ENCODE measurements at regions not wholly inside any gene's neighbourhood (a gene's known extent, or its start where the extent isn't known, plus 50 kb on each side); places are given as distances from the start of the nearest gene placed in this dataset.

DNA sequence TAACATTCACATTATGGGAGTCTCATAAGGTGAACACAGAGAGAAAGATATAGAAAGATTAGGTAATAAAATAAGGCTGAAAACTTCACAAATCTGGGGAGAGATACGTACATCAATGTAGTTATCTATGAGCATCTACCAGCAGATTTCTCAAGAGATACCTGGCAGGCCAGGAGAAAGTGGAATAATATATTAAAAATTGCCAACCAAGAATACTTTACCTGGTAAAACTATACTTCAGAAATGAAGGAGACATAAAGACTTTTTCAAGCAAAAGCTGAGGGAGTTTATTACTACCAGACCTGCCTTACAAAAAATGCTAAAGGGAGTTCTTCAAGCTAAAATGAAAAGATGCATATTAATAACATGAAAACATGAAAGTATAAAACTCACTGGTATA lies 78.8 kb upstream of the COMTD1 start:
- TF ChIP-seq ZNF512 (CRISPR knock-in tag; IDR thresholded peaks at IDR 0.05) (no peak), ERF (CRISPR knock-in tag; IDR thresholded peaks at IDR 0.05) (no peak), NFRKB (IDR thresholded peaks at IDR 0.05) (no peak), ZFP36 (IDR thresholded peaks at IDR 0.05; ENCODE audit: borderline replicate concordance, low read depth, low read length, partially characterized antibody) (no peak), ZNF496 (CRISPR knock-in tag; IDR thresholded peaks at IDR 0.05; ENCODE audit: insufficient replicate concordance) (no peak), HNRNPUL1 (IDR thresholded peaks at IDR 0.05; ENCODE audit: low read depth, low read length) (no peak), ZNF432 (CRISPR knock-in tag; IDR thresholded peaks at IDR 0.05; ENCODE audit: borderline replicate concordance) (no peak), BRCA1 (CRISPR knock-in tag; IDR thresholded peaks at IDR 0.05) (no peak), ARID4A (CRISPR knock-in tag; IDR thresholded peaks at IDR 0.05; ENCODE audit: borderline replicate concordance) (no peak), BHLHE40 (IDR thresholded peaks at IDR 0.05; ENCODE audit: low read length) (no peak)
- TF ChIP-seq, protein P1, sequence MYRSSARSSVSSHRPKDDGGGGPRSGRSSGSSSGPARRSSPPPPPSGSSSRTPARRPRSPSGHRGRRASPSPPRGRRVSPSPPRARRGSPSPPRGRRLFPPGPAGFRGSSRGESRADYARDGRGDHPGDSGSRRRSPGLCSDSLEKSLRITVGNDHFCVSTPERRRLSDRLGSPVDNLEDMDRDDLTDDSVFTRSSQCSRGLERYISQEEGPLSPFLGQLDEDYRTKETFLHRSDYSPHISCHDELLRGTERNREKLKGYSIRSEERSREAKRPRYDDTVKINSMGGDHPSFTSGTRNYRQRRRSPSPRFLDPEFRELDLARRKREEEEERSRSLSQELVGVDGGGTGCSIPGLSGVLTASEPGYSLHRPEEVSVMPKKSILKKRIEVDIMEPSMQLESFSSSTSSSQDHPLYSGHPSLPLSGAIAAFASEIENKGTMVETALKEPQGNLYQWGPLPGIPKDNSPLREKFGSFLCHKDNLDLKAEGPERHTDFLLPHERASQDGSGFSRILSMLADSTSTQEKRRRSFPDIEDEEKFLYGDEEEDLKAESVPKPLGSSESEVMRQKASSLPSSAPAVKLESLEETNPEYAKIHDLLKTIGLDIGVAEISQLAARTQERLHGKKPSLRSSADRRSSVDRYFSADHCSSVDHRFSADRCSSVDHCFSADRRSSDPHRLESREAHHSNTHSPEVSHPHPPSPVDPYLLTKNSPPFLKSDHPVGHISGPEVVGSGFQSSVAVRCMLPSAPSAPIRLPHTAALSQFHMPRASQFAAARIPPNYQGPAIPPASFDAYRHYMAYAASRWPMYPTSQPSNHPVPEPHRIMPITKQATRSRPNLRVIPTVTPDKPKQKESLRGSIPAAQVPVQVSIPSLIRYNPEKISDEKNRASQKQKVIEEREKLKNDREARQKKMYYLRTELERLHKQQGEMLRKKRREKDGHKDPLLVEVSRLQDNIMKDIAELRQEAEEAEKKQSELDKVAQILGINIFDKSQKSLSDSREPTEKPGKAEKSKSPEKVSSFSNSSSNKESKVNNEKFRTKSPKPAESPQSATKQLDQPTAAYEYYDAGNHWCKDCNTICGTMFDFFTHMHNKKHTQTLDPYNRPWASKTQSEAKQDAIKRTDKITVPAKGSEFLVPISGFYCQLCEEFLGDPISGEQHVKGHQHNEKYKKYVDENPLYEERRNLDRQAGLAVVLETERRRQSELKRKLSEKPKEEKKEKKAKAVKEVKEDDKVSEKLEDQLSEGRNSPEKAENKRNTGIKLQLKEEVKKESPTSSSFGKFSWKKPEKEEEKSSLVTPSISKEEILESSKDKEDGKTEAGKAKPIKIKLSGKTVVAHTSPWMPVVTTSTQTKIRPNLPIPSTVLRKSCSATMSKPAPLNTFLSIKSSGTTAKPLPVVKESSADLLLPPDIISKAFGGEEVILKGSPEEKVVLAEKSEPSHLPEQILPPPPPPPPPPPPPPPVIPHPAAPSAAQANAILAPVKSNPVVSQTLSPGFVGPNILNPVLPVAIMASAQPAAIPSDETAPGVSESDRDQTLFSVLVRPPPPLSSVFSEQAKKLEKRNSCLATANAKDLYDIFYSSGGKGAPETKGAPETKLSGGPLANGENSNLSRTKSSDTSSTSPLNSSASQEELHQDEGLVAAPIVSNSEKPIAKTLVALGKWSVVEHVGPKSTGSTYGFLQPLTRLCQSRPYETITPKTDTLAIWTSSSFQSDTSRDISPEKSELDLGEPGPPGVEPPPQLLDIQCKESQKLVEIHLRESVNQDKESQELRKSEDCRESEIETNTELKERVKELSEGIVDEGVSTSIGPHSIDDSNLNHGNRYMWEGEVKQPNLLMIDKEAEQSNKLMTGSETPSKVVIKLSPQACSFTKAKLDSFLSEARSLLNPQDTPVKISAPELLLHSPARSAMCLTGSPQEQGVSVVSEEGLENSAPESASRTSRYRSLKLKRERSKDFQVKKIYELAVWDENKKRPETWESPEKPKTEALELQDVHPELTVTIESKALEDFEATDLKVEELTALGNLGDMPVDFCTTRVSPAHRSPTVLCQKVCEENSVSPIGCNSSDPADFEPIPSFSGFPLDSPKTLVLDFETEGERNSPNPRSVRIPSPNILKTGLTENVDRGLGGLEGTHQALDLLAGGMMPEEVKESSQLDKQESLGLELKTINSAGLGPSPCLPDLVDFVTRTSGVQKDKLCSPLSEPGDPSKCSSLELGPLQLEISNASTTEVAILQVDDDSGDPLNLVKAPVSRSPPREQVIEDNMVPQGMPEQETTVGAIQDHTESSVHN (CRISPR knock-in tag; IDR thresholded peaks at IDR 0.05) = no peak
- TF ChIP-seq, protein P2, sequence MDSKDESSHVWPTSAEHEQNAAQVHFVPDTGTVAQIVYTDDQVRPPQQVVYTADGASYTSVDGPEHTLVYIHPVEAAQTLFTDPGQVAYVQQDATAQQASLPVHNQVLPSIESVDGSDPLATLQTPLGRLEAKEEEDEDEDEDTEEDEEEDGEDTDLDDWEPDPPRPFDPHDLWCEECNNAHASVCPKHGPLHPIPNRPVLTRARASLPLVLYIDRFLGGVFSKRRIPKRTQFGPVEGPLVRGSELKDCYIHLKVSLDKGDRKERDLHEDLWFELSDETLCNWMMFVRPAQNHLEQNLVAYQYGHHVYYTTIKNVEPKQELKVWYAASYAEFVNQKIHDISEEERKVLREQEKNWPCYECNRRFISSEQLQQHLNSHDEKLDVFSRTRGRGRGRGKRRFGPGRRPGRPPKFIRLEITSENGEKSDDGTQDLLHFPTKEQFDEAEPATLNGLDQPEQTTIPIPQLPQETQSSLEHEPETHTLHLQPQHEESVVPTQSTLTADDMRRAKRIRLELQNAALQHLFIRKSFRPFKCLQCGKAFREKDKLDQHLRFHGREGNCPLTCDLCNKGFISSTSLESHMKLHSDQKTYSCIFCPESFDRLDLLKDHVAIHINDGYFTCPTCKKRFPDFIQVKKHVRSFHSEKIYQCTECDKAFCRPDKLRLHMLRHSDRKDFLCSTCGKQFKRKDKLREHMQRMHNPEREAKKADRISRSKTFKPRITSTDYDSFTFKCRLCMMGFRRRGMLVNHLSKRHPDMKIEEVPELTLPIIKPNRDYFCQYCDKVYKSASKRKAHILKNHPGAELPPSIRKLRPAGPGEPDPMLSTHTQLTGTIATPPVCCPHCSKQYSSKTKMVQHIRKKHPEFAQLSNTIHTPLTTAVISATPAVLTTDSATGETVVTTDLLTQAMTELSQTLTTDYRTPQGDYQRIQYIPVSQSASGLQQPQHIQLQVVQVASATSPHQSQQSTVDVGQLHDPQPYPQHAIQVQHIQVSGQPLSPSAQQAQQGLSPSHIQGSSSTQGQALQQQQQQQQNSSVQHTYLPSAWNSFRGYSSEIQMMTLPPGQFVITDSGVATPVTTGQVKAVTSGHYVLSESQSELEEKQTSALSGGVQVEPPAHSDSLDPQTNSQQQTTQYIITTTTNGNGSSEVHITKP (CRISPR knock-in tag; IDR thresholded peaks at IDR 0.05; ENCODE audit: low read depth) = no peak

All from HepG2 (cell line).